ENCODE measurements at regions not wholly inside any gene's neighbourhood (a gene's known extent, or its start where the extent isn't known, plus 50 kb on each side); places are given as distances from the start of the nearest gene placed in this dataset.

DNA sequence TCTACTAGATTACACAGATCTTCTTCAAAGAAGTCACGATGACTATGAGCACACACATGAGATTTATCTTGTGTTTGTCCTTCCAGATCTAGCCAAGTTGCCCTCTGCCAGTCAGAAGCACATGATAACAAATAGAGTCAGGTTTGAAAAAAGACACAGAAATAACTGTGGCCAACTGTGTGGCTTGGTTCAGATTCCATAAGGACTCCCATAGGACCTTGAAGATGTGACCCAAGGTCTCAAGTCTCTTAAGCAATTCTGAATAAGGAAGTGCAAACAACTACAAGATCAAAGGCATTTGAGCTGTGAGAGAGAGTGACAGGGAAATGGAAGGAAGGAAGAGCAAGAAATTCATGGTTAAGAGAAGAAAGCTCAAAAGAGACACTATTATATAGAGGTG lies 194.0 kb downstream of the PLPP3 start:
- peaks cover under 1% of the 10 kb centered on the region for H3K4me1 ChIP-seq (ENCODE audit: control insufficient read depth, insufficient read depth, low read length)
- H3K4me3 ChIP-seq (ENCODE audit: low read length), result no peak overlapping the region
- no peaks in the 10 kb centered on the region for H3K36me3 ChIP-seq (ENCODE audit: control insufficient read depth, insufficient read depth, low read length)
- H3K27me3 ChIP-seq (ENCODE audit: control insufficient read depth, insufficient read depth, low read length), result no peaks in the 10 kb centered on the region
- no peak overlapping the region for H3K9ac ChIP-seq (ENCODE audit: low read length)
- no peak overlapping the region for H3K27ac ChIP-seq (ENCODE audit: low read depth, low read length)

DNA sequence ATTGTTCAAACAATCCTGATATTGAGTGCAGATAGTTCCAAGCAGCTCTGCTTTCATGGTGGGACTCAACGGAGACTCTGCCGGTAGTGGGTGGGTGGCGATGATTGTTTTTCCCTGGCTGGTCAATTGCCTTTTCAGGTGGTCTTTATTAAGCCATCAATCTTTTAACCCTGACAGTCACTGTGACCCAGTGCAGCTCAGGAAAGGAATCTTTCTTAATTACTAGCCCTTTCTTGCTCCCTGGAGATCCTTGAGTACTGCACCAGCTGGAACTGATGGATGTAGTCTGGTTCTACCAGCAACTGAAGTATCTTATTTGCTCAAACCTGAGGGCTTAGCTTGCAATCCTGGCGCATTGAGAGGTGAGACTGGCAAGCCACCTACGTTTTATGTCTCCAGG lies 196.4 kb downstream of the PLPP3 start:
- H3K4me1 ChIP-seq (ENCODE audit: control insufficient read depth, insufficient read depth, low read length), result peaks cover 5% of the 10 kb centered on the region
- no peak overlapping the region for H3K4me3 ChIP-seq (ENCODE audit: low read length)
- no peak overlapping the region for H3K9ac ChIP-seq (ENCODE audit: low read length)
- no peaks in the 10 kb centered on the region for H3K36me3 ChIP-seq (ENCODE audit: control insufficient read depth, insufficient read depth, low read length)
- H3K27ac ChIP-seq (ENCODE audit: low read depth, low read length), result no peak overlapping the region
- no peaks in the 10 kb centered on the region for H3K27me3 ChIP-seq (ENCODE audit: control insufficient read depth, insufficient read depth, low read length)

DNA sequence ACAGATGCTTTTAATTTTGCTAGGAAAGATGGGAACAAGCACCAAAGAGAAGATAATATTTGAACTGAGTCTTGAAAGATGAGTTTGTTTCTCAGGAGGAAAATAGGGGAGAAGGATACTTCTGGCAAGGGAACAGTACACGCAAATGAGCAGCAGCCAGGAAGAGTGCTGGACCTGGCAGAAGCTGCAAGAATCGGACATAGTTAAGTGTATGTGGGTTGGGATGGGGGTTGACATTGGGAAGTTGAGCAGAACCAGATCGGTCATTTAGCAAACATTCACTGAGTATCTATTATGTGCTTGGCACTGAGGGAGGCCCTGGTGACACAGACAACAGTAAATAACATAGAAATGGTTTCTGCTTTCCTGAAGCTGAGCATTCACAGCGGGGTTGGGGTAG lies 198.8 kb downstream of the PLPP3 start:
- Histone ChIP-seq H3K4me3 (ENCODE audit: low read length) (no peak overlapping the region), H3K27me3 (ENCODE audit: control insufficient read depth, insufficient read depth, low read length) (no peaks in the 10 kb centered on the region), H3K9ac (ENCODE audit: low read length) (no peak overlapping the region), H3K4me1 (ENCODE audit: control insufficient read depth, insufficient read depth, low read length) (peaks cover 22% of the 10 kb centered on the region), H3K36me3 (ENCODE audit: control insufficient read depth, insufficient read depth, low read length) (no peaks in the 10 kb centered on the region), H3K27ac (ENCODE audit: low read depth, low read length) (no peak overlapping the region)

DNA sequence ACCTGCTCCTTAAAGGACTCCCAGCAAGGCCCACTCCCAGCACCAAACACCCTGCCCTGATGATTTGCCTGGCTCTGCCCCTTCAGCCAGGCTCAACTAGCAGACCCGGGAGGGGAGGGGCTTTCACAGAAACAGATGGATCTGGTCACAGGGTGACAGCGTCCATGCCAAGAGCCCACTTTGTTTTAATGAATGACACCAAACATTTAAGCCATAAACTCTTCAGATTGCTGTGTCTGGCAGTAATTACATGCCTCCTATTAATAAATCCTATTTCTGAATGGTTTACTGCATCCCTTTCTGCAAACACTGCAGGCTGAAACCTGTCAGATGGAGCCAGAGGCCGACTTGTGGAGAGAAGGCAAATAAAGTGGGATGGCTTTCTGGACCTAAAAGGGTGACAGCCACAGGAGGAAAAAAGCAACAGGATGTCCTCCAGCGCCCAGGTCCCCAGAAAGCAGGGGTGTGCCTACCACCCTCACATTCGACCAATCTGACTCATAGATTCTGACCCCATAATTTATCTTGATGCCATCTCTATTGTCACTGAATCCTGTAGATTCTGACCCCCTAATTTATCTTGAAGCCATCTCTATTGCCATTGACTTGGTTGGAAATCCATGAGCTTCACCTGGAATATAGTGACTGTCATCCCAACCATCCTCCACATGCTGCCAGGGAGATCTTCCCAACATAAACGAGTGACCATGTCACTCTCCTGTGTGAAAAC lies 200.9 kb downstream of the PLPP3 start:
- peaks cover 36% of the 10 kb centered on the region for H3K4me1 ChIP-seq (ENCODE audit: control insufficient read depth, insufficient read depth, low read length)
- H3K9ac ChIP-seq (ENCODE audit: low read length), result no peak overlapping the region
- H3K27me3 ChIP-seq (ENCODE audit: control insufficient read depth, insufficient read depth, low read length), result no peaks in the 10 kb centered on the region
- H3K36me3 ChIP-seq (ENCODE audit: control insufficient read depth, insufficient read depth, low read length), result no peaks in the 10 kb centered on the region
- H3K27ac ChIP-seq (ENCODE audit: low read depth, low read length), result no peak overlapping the region
- no peak overlapping the region for H3K4me3 ChIP-seq (ENCODE audit: low read length)

DNA sequence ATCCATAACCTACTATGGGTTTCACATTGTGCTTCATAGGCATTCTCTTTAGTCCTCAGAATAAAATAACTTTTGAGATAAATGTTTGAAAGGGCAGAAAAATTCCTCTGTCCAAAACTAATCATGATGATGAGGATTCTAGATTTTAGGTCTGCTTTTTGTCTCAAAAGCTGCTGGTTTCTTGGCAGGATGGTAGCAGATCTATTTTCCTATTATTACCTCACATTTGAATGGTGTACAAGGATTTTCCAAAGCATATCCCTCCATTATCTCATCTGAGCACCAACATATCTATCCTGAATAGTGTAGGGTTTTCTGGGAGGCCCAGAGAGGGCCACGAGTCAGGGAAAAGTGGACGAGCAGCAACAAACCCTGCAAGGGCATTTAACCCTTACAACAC lies 201.9 kb downstream of the PLPP3 start:
- H3K27me3 ChIP-seq (ENCODE audit: control insufficient read depth, insufficient read depth, low read length), result no peaks in the 10 kb centered on the region
- H3K4me3 ChIP-seq (ENCODE audit: low read length), result no peak overlapping the region
- H3K9ac ChIP-seq (ENCODE audit: low read length), result no peak overlapping the region
- H3K27ac ChIP-seq (ENCODE audit: low read depth, low read length), result peak overlapping the region; percentile 52
- peaks cover 36% of the 10 kb centered on the region for H3K4me1 ChIP-seq (ENCODE audit: control insufficient read depth, insufficient read depth, low read length)
- no peaks in the 10 kb centered on the region for H3K36me3 ChIP-seq (ENCODE audit: control insufficient read depth, insufficient read depth, low read length)

DNA sequence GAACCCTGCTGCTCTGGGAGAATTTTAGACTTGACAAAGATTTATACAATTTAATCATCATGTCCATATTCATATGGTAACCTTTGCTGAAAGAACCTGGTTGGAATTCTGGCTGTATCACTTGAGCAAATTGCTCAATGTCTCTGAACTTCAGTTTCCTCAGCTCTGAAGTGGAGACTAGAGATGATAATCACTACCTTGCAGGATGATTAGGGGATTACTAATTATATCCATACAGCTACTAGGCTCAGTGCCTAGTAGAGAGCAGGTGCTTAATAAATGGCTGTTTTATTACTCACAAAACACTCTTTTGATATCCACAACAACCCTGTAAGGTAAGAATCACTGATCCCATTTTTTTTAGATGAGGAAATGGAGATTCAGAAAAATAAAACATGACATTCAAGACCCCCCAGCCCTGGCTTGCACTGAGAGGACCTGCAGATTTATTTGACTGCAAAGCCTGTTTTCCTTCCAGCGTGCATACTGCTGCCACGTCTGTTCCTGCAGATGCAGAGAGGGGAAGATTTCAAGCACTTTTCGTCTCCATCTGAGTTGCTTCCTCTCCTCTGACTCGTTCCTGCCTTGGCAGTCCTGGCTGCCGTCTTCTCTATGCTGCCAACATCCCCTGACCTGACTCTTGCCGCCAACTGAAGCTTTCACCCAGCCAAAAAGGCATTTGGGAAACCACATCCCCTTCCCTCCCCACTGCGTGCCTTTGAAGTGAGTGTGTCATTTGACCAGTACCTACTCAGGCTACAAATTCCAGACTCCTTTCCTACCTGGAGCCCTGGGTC lies 203.0 kb downstream of the PLPP3 start:
- Histone ChIP-seq H3K4me1 (ENCODE audit: control insufficient read depth, insufficient read depth, low read length) (peaks cover 36% of the 10 kb centered on the region), H3K36me3 (ENCODE audit: control insufficient read depth, insufficient read depth, low read length) (no peaks in the 10 kb centered on the region), H3K27me3 (ENCODE audit: control insufficient read depth, insufficient read depth, low read length) (no peaks in the 10 kb centered on the region), H3K9ac (ENCODE audit: low read length) (no peak overlapping the region), H3K4me3 (ENCODE audit: low read length) (no peak overlapping the region), H3K27ac (ENCODE audit: low read depth, low read length) (peak overlapping the region; percentile 52)

DNA sequence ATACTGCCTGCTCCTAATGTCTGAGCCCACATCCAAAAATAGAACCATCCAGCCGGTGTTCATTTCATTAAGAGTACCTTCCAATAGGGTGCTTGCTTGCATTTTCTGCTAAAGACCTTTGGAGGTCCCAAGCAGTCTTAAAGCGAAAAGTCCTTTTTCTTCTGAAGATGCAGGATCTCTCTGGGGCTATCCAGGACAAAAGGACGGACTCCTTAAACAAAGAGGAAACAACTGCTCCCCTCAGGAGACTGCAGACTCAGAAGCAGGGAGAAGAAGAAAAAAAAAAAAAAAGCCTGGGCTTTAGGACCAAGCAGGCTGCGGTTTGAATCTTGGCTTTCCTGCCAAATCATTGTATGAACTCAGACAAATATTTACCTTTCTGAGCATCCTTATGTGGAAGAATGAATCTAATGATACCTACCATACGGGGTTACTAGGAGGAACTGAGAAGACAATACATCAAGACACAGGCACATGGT lies 204.0 kb downstream of the PLPP3 start:
- Histone ChIP-seq H3K4me1 (ENCODE audit: control insufficient read depth, insufficient read depth, low read length) (peaks cover 36% of the 10 kb centered on the region), H3K36me3 (ENCODE audit: control insufficient read depth, insufficient read depth, low read length) (no peaks in the 10 kb centered on the region), H3K9ac (ENCODE audit: low read length) (no peak overlapping the region), H3K27me3 (ENCODE audit: control insufficient read depth, insufficient read depth, low read length) (no peaks in the 10 kb centered on the region), H3K4me3 (ENCODE audit: low read length) (no peak overlapping the region), H3K27ac (ENCODE audit: low read depth, low read length) (no peak overlapping the region)

DNA sequence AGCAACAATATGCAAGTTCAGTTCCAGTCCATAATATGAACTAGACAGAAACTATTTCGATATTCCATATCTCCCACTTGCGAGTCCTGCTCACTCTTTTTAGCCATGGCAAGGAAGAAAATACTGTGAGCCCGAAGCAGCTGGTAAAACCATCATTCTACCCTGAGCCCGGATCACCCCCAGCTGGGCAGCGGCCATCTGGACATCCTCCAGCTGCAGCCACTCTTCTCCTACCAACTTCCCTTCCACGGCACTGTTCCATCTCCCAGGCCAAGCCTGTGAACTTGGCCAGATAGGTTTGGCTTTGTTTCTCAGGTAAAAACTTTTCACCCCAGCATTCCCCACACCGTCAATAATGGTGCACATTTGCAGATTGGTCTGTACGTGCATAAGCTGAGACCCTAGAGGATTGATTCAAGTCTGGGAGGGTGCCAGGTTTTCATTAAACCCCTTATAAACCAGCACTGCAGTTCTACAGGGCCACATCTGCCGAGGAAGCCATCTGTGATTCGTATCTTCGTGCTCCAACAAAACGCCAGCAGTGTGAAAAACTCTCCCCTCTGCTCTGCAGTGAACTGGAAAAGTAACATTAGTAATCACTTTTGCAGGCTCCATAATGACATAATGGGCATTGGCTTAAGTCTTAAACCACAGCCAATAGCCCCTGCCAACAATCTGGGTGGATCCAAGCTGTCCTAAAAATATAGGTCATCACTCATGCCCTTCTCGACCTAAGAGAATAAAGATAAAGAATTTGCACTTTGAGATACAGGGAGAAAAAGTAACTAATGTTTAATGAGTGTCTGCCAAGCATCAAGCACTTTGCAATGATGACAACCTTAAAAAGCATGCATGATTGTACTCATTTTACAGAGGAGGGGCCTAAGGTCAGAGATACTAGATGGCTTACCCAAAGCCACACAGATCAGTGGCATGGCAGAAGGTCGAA lies 205.1 kb downstream of the PLPP3 start:
- Histone ChIP-seq H3K27ac (ENCODE audit: low read depth, low read length) (no peak overlapping the region), H3K4me1 (ENCODE audit: control insufficient read depth, insufficient read depth, low read length) (peaks cover 32% of the 10 kb centered on the region), H3K9ac (ENCODE audit: low read length) (no peak overlapping the region), H3K4me3 (ENCODE audit: low read length) (no peak overlapping the region), H3K36me3 (ENCODE audit: control insufficient read depth, insufficient read depth, low read length) (no peaks in the 10 kb centered on the region), H3K27me3 (ENCODE audit: control insufficient read depth, insufficient read depth, low read length) (no peaks in the 10 kb centered on the region)

DNA sequence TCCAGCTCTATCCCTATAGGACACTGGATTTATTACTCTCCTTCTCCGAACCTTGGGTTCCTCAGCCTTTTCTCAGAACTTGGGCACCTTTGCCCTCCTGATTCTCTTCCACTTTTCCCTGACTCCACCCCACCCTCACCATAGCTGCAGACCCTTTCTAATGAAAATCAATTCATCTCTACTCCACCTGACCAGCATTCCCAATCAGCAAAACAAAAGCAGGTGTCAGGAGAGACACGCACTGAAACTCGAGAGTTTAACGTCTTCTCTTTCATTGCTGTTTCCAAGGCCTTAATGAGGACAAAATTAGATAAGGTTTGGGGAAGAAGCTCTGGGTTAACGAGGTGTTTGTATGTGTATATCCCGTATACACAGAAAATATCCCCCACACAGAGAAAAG lies 208.8 kb downstream of the PLPP3 start:
- no peak overlapping the region for H3K4me3 ChIP-seq (ENCODE audit: low read length)
- H3K4me1 ChIP-seq (ENCODE audit: control insufficient read depth, insufficient read depth, low read length), result peaks cover 14% of the 10 kb centered on the region
- H3K27me3 ChIP-seq (ENCODE audit: control insufficient read depth, insufficient read depth, low read length), result no peaks in the 10 kb centered on the region
- H3K27ac ChIP-seq (ENCODE audit: low read depth, low read length), result no peak overlapping the region
- H3K9ac ChIP-seq (ENCODE audit: low read length), result no peak overlapping the region
- H3K36me3 ChIP-seq (ENCODE audit: control insufficient read depth, insufficient read depth, low read length), result no peaks in the 10 kb centered on the region

DNA sequence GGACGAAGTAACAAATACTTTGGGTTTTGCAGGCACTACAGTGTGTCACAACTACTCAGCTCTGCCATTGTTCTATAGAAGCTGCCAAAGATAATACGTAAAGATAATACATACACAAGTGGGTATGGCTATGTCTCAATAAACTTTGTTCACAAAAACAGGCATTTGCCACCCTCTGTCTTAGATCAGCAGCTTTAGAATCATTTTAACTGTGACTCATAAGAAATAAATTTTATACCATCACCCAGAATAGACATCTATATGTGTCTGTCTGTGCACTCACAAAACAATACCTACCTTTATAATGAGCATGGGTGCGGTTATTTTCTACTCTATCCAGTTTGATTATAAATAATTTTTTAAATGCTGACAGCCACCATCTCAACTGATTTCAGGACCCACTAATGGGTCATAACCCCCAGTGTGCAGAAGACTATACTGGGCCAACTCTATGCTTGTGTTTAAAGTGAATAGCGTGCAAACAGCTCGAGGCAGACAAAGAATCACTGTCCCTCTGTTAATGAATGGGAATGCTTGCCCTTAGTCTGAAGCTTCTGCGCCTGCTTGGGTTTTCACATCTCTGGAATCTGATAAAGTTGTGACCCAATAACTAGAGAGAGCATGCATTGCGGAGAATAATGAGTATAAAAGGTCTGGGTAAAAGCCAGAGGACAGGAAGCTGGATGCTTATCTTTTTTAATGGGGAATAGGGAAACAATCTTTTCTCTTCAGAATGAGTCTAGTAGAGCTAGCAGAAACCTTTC lies 216.2 kb downstream of the PLPP3 start:
- H3K27ac ChIP-seq (ENCODE audit: low read depth, low read length), result no peak overlapping the region
- H3K4me3 ChIP-seq (ENCODE audit: low read length), result no peak overlapping the region
- H3K4me1 ChIP-seq (ENCODE audit: control insufficient read depth, insufficient read depth, low read length), result no peaks in the 10 kb centered on the region
- no peak overlapping the region for H3K9ac ChIP-seq (ENCODE audit: low read length)
- no peaks in the 10 kb centered on the region for H3K36me3 ChIP-seq (ENCODE audit: control insufficient read depth, insufficient read depth, low read length)
- no peaks in the 10 kb centered on the region for H3K27me3 ChIP-seq (ENCODE audit: control insufficient read depth, insufficient read depth, low read length)

DNA sequence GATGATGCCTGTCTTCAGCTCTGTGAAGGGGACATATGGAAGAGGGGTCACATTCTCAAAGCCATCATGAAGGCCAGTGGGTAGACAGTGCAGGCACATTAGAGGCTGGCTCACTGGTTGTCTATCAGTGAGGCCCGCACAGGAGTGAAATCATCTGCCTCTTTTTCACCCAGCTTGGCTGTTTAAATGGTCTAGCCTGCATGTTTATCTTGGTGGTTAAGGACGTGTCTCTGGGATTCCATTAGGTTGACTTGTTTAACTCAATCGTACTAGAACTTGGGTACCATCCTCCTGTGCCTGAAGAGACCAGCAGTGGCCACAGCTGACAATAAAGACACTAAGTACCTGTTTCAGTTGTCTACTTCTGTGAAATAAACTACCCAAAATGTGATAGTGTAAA lies 219.3 kb downstream of the PLPP3 start:
- H3K27me3 ChIP-seq (ENCODE audit: control insufficient read depth, insufficient read depth, low read length), result no peaks in the 10 kb centered on the region
- H3K4me3 ChIP-seq (ENCODE audit: low read length), result no peak overlapping the region
- no peak overlapping the region for H3K9ac ChIP-seq (ENCODE audit: low read length)
- H3K4me1 ChIP-seq (ENCODE audit: control insufficient read depth, insufficient read depth, low read length), result no peaks in the 10 kb centered on the region
- H3K36me3 ChIP-seq (ENCODE audit: control insufficient read depth, insufficient read depth, low read length), result no peaks in the 10 kb centered on the region
- H3K27ac ChIP-seq (ENCODE audit: low read depth, low read length), result no peak overlapping the region

All from rectal smooth muscle tissue (tissue), 1 donor.